Stimulated activated naive CD8-positive, alpha-beta T cell treated with anti-CD3 and anti-CD28 coated beads, Interleukin-15, Interleukin-2, amounts not matched to agents 100 ng/mL and 50 ng/mL, for 24 hours (primary cell): ENCODE measurements at regions not wholly inside any gene's neighbourhood (a gene's known extent, or its start where the extent isn't known, plus 50 kb on each side); places are given as distances from the start of the nearest gene placed in this dataset.
"Not testable (repeated sequence)": the region's sequence is repeated elsewhere in the genome, so short reads cannot be mapped to it uniquely, and the experiment has no call there.

Experiments used
- H3K27ac Mint-ChIP-seq: one replicate; pipeline ENCODE4 v1.8.0; 2021; ENCODE audit warnings: mild to moderate bottlenecking, mixed read lengths
- H3K27me3 Mint-ChIP-seq: one replicate; pipeline ENCODE4 v1.8.0; 2021; ENCODE audit warnings: mixed read lengths
- H3K36me3 Mint-ChIP-seq: one replicate; pipeline ENCODE4 v1.8.0; 2021; ENCODE audit warnings: low read depth, mixed read lengths
- H3K4me1 Mint-ChIP-seq: one replicate; pipeline ENCODE4 v1.8.0; 2021; ENCODE audit warnings: low read depth, mixed read lengths
- H3K4me3 Mint-ChIP-seq: one replicate; pipeline ENCODE4 v1.8.0; 2021; ENCODE audit warnings: mild to moderate bottlenecking, mixed read lengths
- H3K9me3 Mint-ChIP-seq: one replicate; pipeline ENCODE4 v1.8.0; 2021; ENCODE audit warnings: mixed read lengths

GRCh38 chr6:85240787-85241385, 209.0 kb upstream of the NT5E start:
- no peaks in the 10 kb centered on the region for H3K27me3 Mint-ChIP-seq
- no peaks in the 10 kb centered on the region for H3K36me3 Mint-ChIP-seq
- H3K4me1 Mint-ChIP-seq, result no peaks in the 10 kb centered on the region
- no peak overlapping the region for H3K4me3 Mint-ChIP-seq
- H3K9me3 Mint-ChIP-seq, result no peaks in the 10 kb centered on the region
- H3K27ac Mint-ChIP-seq, result no peak overlapping the region

GRCh38 chr6:85237478-85237877, 212.4 kb upstream of the NT5E start:
- Mint-ChIP-seq H3K27me3 (no peaks in the 10 kb centered on the region), H3K9me3 (no peaks in the 10 kb centered on the region), H3K27ac (no peak overlapping the region), H3K36me3 (no peaks in the 10 kb centered on the region), H3K4me1 (no peaks in the 10 kb centered on the region), H3K4me3 (no peak overlapping the region)

GRCh38 chr6:85236636-85237035, 213.2 kb upstream of the NT5E start:
- Mint-ChIP-seq H3K4me1 (no peaks in the 10 kb centered on the region), H3K36me3 (no peaks in the 10 kb centered on the region), H3K27ac (no peak overlapping the region), H3K27me3 (no peaks in the 10 kb centered on the region), H3K9me3 (no peaks in the 10 kb centered on the region), H3K4me3 (no peak overlapping the region)

- H3K4me3 Mint-ChIP-seq, H3K36me3 Mint-ChIP-seq, H3K27me3 Mint-ChIP-seq, H3K27ac Mint-ChIP-seq, H3K4me1 Mint-ChIP-seq: not testable (repeated sequence)
- H3K9me3 Mint-ChIP-seq, result peaks cover 12% of the 10 kb centered on the region
Measured at GRCh38 chr6:85227345-85227744, 222.5 kb upstream of the NT5E start.

GRCh38 chr6:85212794-85213193, 237.1 kb upstream of the NT5E start:
- not testable (repeated sequence) for H3K27me3 Mint-ChIP-seq, H3K27ac Mint-ChIP-seq, H3K36me3 Mint-ChIP-seq, H3K4me1 Mint-ChIP-seq, H3K4me3 Mint-ChIP-seq
- peaks cover 22% of the 10 kb centered on the region for H3K9me3 Mint-ChIP-seq

GRCh38 chr6:85195243-85195642, 254.6 kb upstream of the NT5E start:
- Mint-ChIP-seq H3K36me3 (no peaks in the 10 kb centered on the region), H3K9me3 (no peaks in the 10 kb centered on the region), H3K4me1 (no peaks in the 10 kb centered on the region)

GRCh38 chr6:85193339-85193738, 256.5 kb upstream of the NT5E start:
- Mint-ChIP-seq H3K4me1 (no peaks in the 10 kb centered on the region), H3K27me3 (no peaks in the 10 kb centered on the region), H3K27ac (no peak overlapping the region), H3K9me3 (peaks cover 11% of the 10 kb centered on the region), H3K4me3 (no peak overlapping the region), H3K36me3 (no peaks in the 10 kb centered on the region)

More at GRCh38 chr6:85195243-85195642, 254.6 kb upstream of the NT5E start:
- Mint-ChIP-seq H3K27me3 (no peaks in the 10 kb centered on the region), H3K4me3 (no peak overlapping the region), H3K27ac (no peak overlapping the region)

- Mint-ChIP-seq H3K36me3 (no peaks in the 10 kb centered on the region), H3K4me1 (no peaks in the 10 kb centered on the region), H3K27ac (no peak overlapping the region), H3K9me3 (peaks cover 11% of the 10 kb centered on the region), H3K4me3 (no peak overlapping the region), H3K27me3 (no peaks in the 10 kb centered on the region)
Measured at GRCh38 chr6:85192596-85192995, 257.3 kb upstream of the NT5E start.

- no peak overlapping the region for H3K4me3 Mint-ChIP-seq
Measured at GRCh38 chr6:85192186-85192585, 257.7 kb upstream of the NT5E start.

GRCh38 chr6:85191656-85192055, 258.2 kb upstream of the NT5E start:
- H3K36me3 Mint-ChIP-seq, result no peaks in the 10 kb centered on the region
- H3K27me3 Mint-ChIP-seq, result no peaks in the 10 kb centered on the region
- no peak overlapping the region for H3K27ac Mint-ChIP-seq
- no peak overlapping the region for H3K4me3 Mint-ChIP-seq
- H3K9me3 Mint-ChIP-seq, result peaks cover 11% of the 10 kb centered on the region
- H3K4me1 Mint-ChIP-seq, result no peaks in the 10 kb centered on the region

More at GRCh38 chr6:85192186-85192585, 257.7 kb upstream of the NT5E start:
- Mint-ChIP-seq H3K36me3 (no peaks in the 10 kb centered on the region), H3K4me1 (no peaks in the 10 kb centered on the region), H3K27ac (no peak overlapping the region), H3K9me3 (peaks cover 11% of the 10 kb centered on the region), H3K27me3 (no peaks in the 10 kb centered on the region)

GRCh38 chr6:85186546-85187175, 263.2 kb upstream of the NT5E start:
- Mint-ChIP-seq H3K27ac (no peak overlapping the region), H3K4me1 (no peaks in the 10 kb centered on the region), H3K4me3 (no peak overlapping the region), H3K27me3 (no peaks in the 10 kb centered on the region), H3K36me3 (no peaks in the 10 kb centered on the region), H3K9me3 (peaks cover 11% of the 10 kb centered on the region)

- H3K4me3 Mint-ChIP-seq, result no peak overlapping the region
Measured at GRCh38 chr6:85185977-85186376, 263.9 kb upstream of the NT5E start.

GRCh38 chr6:85183841-85184240, 266.0 kb upstream of the NT5E start:
- H3K4me3 Mint-ChIP-seq, result no peak overlapping the region
- no peaks in the 10 kb centered on the region for H3K36me3 Mint-ChIP-seq
- H3K27me3 Mint-ChIP-seq, result no peaks in the 10 kb centered on the region
- no peaks in the 10 kb centered on the region for H3K4me1 Mint-ChIP-seq
- H3K27ac Mint-ChIP-seq, result no peak overlapping the region
- no peaks in the 10 kb centered on the region for H3K9me3 Mint-ChIP-seq

More at GRCh38 chr6:85185977-85186376, 263.9 kb upstream of the NT5E start:
- Mint-ChIP-seq H3K9me3 (peaks cover 11% of the 10 kb centered on the region), H3K27me3 (no peaks in the 10 kb centered on the region), H3K27ac (no peak overlapping the region), H3K36me3 (no peaks in the 10 kb centered on the region), H3K4me1 (no peaks in the 10 kb centered on the region)

GRCh38 chr6:85172705-85173104, 277.2 kb upstream of the NT5E start:
- H3K4me1 Mint-ChIP-seq, result no peaks in the 10 kb centered on the region
- no peaks in the 10 kb centered on the region for H3K36me3 Mint-ChIP-seq
- H3K27me3 Mint-ChIP-seq, result no peaks in the 10 kb centered on the region
- H3K27ac Mint-ChIP-seq, result no peak overlapping the region
- peaks cover 4% of the 10 kb centered on the region for H3K9me3 Mint-ChIP-seq
- H3K4me3 Mint-ChIP-seq, result no peak overlapping the region

GRCh38 chr6:85172161-85172560, 277.7 kb upstream of the NT5E start:
- Mint-ChIP-seq H3K27me3 (no peaks in the 10 kb centered on the region), H3K4me1 (no peaks in the 10 kb centered on the region), H3K9me3 (peaks cover 4% of the 10 kb centered on the region), H3K27ac (no peak overlapping the region), H3K4me3 (no peak overlapping the region), H3K36me3 (no peaks in the 10 kb centered on the region)

- Mint-ChIP-seq H3K27me3 (no peaks in the 10 kb centered on the region), H3K36me3 (no peaks in the 10 kb centered on the region), H3K4me3 (no peak overlapping the region), H3K9me3 (peaks cover 1% of the 10 kb centered on the region), H3K27ac (no peak overlapping the region), H3K4me1 (no peaks in the 10 kb centered on the region)
Measured at GRCh38 chr6:85169189-85169588, 280.7 kb upstream of the NT5E start.
